Activated CD8-positive, alpha-beta memory T cell treated with anti-CD3 and anti-CD28 coated beads, Interleukin-2, amount 50 U/mL, for 24 hours (primary cell): ENCODE measurements at regions not wholly inside any gene's neighbourhood (a gene's known extent, or its start where the extent isn't known, plus 50 kb on each side); places are given as distances from the start of the nearest gene placed in this dataset.
"Not testable (repeated sequence)": the region's sequence is repeated elsewhere in the genome, so short reads cannot be mapped to it uniquely, and the experiment has no call there.

Source experiments
- DNase-seq: peaks from one replicate; pipeline ENCODE4 v3.0.0-alpha.2; 2020; ENCODE audit errors: extremely low read depth

DNA sequence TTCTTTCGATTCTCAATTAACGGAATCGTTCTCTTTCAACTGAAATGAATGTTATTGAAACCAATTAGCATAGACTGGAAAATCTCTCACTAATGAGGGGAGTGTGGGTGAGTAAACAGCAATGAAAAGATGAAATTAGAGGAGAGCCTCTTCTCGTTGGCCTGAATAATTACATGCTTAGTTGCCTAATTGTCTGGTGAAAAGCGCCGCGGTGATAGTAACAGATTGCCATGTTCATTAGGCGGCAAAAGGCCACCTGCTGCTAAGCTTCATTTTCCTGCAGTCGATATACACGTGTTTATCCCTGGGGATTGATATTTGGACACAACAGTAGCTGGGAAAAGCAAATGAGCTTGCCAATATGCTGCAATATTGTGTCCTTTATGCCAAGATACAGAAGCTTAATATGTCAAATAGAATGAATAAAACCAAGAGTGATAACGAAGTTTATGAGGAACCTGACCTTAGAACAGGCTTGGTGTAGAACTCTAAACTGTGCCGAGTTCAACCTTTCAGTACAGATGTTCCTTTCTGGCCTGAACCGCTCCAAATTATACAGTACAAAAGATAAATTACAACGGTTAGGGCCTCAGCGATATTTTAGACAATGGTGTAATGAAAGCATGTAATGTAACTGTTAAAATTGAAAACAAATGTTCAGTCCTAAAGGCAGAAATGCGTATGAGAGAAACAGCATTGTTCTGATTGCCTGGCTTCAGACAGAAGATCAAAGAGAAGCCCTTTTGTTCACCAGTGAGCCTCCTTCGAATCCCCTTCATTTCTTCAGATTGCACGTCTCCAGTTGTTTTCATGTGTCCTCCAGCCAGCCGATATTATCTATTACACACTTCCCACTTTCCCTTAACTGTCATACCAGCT, 185.2 kb downstream of the SHOX2 start:
- no peak for DNase-seq

DNA sequence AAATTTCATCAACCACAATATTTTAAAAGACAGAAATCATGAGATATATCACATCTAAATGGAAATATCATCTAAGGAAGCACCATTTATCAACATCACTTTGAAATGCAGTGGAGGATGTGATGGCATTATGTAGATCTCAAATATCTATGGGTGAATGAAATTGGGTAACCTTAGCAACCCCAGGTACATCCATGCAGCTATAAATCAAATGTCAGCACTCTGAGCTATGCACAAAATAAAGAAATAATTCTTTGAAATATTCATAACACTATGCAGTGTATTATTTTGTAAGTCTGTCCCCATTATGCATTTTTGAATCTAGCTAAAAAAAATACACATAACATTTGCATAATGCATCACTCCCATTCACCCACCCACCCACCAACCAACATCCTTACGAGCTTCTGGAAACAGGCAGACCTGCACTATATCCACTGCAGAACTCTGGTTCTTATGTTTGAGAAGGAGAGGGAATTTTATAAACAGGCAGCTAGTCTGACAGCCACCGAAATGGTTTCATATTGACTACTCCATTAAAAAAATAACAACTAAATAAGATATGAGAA, 186.8 kb downstream of the SHOX2 start:
- no peak for DNase-seq

DNA sequence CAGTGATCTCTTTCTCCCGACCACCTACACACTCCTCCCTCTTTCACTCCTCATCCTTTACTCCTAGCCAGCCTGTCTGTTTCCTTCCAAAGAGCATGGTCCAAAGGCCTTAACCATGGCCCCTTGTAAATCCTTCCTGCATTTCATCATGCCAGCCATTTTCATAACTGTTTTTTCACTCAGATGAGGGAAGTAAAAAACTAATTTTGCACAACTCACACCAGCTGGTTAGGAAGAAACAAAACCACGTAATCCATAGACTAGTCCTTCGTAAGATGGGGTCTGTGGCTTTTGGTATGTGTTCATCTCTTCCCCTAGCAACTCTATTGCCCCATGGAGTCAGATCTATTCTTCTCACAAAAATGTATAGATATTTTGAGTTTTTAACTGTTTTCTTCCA, 187.8 kb downstream of the SHOX2 start:
- no peak for DNase-seq

DNA sequence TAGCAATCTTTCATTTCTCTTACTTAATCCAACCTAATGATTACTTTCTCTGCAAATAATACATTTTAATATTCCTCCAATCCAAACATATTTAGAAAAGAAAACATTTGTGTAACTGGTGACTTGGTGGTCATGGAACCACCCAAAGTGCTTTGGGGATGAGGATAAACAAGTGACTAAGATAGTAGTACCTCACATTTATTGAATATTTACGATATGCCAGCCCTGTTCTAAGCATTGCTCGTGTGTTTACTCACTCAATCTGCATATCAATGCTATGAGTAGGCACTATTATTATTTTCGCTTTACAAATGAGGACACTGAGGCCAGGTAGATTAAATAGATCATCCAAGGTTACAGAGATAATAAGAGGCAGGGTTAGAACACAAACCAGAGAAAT, 189.5 kb downstream of the SHOX2 start:
- no peak for DNase-seq

DNA sequence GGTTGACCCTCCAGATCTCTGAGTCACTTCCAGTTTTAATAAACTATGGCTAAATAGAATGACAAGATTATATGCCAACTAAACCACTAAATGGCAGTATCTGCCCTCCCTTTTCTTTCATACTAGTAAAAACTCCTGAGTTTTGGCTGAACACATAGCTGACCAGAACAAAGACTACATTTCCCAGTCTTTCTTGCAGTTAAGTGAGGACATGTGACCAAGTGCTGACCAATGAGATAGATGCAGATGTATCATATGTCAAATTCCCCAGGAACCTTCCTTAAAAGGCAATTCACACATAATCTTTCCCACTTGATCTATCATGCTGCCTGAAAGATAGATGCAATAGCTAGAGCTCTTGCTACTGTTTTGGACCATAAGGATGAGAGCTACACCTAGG, 191.3 kb downstream of the SHOX2 start:
- no peak for DNase-seq

DNA sequence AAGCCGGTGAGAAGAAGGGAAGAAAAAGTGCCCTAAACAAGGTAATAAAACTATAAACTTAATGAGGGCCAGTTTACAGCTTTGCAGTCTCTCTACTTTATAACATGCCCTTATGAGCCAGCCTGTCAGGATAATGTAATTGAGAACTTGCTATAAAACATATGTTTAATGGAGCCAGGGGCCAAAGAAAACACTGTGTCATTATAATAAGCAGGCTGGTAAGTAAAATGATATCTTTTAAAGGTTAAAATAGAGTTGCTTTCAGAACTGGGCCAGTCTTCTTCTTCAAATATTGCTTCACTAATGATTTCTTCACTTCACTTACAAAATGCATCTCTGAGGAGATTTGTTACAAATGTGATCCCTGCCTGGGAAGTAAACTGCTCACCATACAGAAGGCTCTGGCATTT, 192.5 kb downstream of the SHOX2 start:
- DNase-seq: no peak

DNA sequence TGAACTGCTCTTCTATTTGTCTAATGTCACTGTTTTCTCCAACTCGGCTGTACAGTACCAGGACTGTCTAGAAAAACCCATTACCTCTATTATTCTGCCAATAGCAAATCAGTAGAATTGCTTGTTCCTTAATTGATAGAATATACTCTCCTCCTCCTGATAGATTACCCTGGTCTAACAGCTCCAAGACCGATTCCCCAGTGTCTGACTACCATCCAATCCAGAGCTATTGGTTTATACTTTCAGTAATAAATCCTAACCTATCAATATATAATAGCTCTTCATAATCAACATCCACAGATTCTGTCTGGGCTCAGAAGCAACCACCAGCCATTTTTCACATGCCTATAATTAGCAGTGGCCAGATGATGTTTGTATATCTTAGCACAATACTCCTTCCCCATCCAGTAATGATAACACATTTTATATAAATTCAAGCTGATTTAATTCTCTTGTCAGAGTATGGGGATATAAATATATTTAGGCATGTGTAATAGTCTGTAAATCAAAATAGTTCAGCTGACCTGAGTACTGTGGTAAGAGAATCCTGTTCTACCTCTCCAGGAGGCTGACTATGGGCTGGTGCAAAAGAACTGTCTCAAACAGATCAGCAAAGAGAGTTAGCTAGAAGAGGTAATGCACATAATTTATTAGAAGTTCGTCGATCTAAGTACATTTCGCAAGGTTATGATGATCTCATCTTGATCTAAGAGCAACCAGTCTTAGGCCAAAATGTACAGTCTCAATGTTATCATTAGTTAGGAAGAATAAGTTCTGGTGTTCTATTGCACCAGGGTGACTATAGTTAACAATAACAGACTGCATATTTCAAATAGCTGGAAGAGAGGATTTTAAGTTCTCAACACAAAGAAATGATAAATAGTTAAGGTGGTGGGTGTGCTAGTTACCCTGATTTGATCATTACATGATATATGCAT, 193.4 kb downstream of the SHOX2 start:
- no peak for DNase-seq

DNA sequence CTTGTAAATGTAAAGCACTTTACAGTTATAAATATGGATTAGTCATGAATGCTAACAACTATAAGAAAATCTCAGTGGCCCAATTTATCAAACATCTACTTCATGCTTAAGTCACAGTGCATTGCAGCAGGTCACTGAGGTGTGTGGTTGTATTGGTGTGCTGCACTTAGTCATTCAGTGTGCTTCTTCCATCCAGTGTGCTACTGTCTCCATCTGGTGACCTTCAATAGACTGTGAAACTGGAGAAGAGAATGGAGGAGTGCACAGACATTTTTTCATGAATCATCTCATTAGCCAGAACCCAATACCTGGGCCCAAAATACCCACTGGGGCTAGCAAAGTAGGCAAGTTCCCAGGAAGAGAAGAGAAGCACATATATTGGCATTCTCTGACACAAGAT, 199.6 kb downstream of the SHOX2 start:
- no peak for DNase-seq

DNA sequence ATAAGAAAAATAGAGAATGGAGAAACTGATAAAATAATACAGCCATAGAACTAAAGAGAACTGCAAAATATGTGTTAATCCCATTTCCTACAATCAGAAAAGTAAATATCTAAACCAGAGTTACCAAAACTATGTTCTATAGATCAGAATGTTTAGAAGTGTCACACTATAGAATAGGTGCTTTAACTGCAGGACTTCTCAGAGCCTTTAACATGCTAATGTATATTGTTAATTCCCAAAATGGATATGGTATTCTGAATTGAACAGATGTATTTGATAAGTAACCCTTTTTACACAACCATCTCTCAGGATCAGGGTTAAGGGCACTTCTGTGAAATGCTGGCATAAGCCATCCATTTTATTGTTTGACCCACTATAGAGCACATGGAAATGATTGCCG, 200.3 kb downstream of the SHOX2 start:
- DNase-seq: no peak

DNA sequence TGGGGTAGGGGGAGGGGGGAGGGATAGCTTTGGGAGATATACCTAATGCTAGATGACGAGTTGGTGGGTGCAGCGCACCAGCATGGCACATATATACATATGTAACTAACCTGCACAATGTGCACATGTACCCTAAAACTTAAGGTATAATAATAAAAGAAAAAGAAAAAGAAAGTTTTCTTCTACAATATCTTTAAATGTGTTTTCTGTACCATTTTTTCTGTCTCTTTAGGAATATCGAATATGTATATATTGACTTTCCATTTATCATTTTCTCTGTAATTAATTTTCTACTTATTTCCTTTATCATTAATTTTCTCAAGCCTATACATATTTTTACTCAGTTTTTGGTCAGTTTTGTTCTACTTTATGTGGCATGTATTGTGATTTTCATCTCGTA, 203.5 kb downstream of the SHOX2 start:
- DNase-seq: not testable (repeated sequence)

DNA sequence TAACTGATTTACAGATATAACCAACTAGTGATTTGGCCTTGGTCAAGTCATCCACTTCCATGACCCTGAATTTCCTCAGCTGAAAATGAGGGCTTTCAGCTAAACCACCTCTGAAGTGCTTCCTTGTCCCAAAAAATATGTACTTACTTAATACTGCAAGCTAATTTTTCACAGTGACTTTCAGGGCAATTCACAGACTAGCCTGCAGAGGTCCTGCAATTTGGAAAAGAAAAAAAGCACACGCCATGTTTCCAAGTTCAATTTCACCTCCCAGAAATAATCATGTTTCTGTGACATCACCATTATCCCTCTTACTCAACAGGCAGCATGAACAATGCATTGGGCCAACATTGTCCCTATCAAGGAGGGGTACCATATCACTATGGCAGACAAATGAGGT, 218.2 kb downstream of the SHOX2 start:
- DNase-seq: no peak

DNA sequence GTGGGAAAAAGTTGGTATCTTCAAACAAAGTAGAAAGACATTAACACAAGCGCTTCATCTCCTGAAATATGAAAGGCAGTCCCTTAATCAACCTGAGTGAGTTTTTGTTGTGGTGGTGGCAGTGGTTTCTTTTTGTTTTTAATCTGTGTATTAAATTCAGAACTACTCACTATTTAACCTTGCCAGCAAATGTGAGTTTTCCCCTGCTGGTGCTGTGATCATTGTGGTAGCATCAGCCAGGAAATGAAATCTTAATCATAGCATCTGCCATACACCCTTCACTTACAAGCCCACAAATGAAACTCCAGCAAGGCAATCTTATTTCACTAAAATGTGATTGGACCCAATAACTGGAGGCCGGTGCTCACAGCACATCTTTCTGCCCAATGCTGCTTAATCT, 229.7 kb downstream of the SHOX2 start:
- DNase-seq: no peak

DNA sequence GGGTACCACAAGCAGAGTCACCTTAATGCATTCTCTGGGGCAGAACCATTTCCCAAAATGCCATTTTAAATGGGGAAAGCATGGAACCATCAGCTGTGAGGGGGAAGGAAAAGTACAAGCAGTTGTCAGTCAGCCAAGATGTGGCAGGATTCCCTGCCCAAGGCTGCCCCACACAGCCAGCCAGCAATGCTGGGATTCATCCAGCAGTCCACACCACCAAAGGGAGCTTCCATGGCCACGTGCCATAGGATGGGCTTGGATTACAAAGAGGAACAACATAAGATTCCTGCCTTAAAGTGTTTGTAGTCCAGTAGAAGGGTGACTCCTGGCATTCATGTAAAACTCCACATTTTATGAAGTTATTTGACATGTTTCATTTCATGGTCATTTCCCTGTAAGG, 233.3 kb downstream of the SHOX2 start:
- no peak for DNase-seq

DNA sequence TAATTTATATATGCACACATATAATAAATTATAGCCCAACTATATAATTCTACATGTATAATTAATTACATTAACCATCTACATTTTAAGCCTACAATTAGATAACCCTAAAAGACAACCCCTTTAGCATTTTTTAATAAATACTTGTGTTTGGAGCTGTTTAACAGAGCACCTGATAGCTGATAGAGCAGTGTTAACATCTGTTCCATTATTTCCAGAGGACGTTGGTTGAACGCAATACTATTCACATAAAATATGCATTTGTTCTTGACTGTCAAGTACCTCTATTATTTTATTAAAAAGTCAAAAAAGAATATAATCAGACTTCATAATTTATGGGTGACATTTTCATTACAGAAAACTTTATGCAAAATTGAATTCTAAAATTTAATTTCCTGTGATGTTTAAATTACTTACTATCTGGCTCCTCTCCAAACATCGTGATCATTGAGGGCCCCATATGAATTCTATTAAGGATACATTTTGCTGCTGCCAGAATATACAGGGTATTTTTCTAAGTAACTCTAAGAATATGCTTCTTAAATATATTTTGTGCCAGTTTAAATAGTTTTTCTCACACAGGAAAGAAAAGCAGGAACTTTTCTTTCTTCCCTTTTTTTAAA, 234.3 kb downstream of the SHOX2 start:
- no peak for DNase-seq

DNA sequence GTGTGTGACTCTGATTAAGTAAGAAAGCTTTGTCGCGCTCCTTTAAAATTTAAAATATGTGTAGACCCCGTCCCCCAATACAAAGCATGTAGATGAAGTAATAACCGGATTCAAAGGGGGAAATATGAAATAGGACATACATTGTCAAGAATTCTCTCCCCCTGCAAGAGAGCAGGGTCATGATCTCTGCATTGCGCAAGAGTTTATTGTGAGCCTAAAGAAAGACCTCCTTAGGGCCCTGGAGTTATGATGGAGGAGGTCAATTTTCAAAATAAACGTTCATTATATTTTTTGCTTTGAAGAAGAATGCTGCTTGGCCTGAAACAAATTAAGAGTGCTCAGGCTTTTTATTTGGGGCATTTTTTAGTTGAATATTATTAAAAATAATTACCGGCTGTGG, 235.0 kb downstream of the SHOX2 start:
- no peak for DNase-seq

DNA sequence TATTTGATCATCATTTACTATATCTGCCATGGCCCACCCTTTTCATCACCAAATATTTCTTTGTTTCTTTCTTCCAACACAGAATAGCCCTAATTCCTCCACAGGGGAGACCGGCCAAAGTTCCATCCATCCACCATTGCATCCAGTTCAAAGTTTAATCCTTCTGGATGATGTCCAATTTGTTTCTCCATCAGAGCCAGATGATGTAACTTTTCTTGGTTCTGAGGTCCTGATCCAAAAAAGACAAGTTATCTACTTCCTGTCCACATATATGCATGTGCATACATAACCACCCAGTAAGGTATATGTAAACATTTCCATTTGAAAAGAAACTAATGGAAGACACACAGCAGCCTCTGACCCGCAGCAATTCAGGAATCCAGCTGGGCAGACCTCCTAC, 237.3 kb downstream of the SHOX2 start:
- DNase-seq: no peak

DNA sequence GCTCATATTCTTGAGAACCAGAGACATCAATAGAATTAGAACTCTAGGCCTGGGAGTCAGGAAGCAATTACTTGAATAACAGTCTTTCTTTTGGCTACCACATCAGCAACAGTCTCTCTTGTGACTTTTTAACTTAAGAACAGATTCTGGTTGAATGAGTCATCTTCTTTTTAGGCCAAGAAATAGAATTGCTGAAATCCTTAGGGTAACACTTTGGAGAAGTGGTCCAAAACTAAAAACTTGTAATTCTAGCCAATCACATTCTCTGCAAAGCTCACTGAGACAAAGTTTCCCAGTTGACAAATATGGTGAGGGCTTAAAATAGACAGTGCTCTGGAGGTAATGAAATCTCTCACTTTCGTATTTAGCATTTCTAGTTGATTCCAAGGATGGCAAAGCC, 238.0 kb downstream of the SHOX2 start:
- DNase-seq: no peak

DNA sequence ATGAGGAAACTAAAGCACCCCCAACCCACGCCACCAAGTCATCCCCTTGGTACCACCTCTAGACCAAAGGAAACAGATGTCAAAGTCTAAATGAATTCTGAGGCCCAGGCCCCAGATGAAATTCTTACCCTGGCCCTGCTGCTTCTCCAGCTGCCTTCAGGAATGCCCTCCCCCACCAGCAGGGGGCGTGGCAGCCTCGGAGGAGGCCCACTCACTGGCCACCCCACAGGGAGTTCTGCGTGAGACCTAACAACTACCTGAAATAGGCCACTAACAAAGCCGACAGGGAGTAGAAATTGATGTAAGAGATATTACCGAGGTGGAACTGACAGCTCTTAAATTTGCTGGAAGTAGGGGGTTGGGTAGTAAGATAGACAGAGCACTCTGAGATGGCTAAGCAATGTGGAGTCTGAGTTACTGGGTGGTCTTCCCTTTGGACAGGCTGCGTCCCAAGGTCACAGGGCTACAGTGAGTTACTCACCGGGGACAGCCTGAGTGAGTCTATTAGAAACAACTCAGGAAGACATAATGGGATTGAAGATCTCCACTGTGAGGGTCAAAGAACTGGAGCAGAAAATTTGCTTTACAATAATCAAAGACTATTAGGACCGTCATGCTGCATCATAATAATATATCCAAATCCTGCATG, 240.7 kb downstream of the SHOX2 start:
- no peak for DNase-seq

DNA sequence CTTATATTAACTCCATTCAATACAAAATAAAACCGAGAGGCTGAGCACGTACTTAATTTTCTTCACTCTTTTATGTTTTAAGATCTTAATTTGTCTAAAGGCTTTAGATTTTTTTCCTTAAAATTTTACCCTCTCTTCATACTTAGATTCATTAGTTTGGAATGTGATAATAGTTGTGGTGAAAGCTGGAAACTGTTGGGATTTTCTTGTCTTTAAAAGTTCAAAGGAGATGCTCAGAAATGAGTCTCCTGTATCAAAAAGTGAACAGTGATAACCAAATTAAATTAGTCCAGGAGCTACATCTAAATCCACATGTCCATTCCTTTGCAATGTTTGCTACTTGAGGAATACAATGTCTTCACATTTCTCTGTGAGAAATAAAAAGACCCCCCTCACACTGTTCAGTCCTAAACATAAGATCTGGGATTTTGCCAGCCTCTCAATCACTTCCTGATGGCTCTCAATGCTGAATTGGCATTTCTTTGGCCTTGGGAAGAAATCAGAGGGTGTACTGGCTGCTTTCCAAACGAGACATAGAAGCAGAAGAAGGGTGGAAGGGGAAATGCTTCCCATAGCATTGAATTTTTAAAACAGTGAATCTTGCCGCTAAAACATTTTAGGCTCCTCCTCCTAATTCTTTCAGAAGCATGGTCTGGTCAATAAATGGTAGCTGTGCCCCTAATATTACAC, 245.0 kb downstream of the SHOX2 start:
- no peak for DNase-seq

DNA sequence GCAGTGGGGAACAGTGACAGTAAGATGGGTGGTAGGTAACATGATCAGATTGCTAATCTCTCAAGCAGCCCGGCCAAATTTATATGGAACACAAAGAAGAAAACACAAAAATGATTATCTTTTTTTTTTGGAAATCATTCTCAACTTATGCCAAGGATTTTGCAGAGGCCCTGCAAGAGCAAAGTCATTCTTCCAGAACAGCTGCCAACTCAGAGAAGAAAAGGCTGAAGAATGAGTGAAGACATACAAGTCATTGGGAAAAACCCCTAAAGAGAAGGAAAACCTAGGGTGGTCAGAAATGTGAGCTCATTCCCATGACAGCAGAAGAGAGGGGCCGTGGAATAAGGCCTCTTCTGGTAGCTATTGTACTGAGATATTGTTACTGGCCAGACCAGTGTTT, 246.7 kb downstream of the SHOX2 start:
- no peak for DNase-seq

DNA sequence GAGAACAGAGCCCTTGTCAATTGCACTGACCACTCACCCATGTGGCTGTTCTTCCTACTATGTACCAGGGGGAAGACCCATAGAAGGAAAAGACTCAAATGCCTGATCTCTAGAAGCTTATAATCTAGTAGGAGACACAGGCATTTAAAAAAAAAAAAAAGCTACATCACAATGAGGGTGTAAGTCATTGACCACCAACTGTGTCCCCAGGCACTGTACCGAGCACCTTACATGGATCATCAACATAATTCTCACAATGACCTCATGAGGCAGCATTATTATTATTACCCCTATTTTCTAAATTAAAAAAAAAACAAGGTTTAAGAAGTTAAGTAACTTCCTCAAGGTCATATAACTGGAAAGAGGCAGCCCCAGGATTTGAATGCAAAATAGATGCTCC, 247.4 kb downstream of the SHOX2 start:
- DNase-seq: no peak
